Neutrophil (primary cell): ENCODE measurements at regions not wholly inside any gene's neighbourhood (a gene's known extent, or its start where the extent isn't known, plus 50 kb on each side); places are given as distances from the start of the nearest gene placed in this dataset.
"Not testable (repeated sequence)": the region's sequence is repeated elsewhere in the genome, so short reads cannot be mapped to it uniquely, and the experiment has no call there.

Source experiments
- H3K27ac ChIP-seq: fragments of 200-600 bp; sonication (generic); 2 replicates; pipeline ENCODE4 v1.5.1; 2016; ENCODE audit warnings: mild to moderate bottlenecking, moderate library complexity
- H3K27me3 ChIP-seq: fragments of 200-600 bp; sonication (generic); 2 replicates; pipeline ENCODE4 v1.6.0; 2016; ENCODE audit warnings: mild to moderate bottlenecking
- H3K36me3 ChIP-seq: fragments of 200-600 bp; sonication (generic); 2 replicates; pipeline ENCODE4 v1.5.1; 2017
- H3K4me1 ChIP-seq, 2 experiments: fragments of 200-600 bp in 1 of 2; sonication (generic) in 1 of 2; 1 replicate in 1 of 2; 2 replicates in 1 of 2; pipeline versions ENCODE4 v1.5.1 to v1.6.1; 2013 to 2016; ENCODE audit warnings: low read depth in 1 of 2, low read length in 1 of 2, mild to moderate bottlenecking in 1 of 2, moderate library complexity in 1 of 2; ENCODE audit not compliant: control insufficient read depth in 1 of 2, insufficient read depth in 1 of 2
- H3K4me3 ChIP-seq, 2 experiments: fragments of 200-600 bp in 1 of 2; sonication (generic) in 1 of 2; 1 replicate in 1 of 2; 2 replicates in 1 of 2; pipeline ENCODE4 v1.5.1; 2013 to 2016; ENCODE audit warnings: low read depth in 1 of 2, low read length in 1 of 2, mild to moderate bottlenecking in 1 of 2, moderate library complexity in 1 of 2
- H3K9me3 ChIP-seq: fragments of 200-600 bp; sonication (generic); 2 replicates; pipeline ENCODE4 v1.5.1; 2016
- CTCF ChIP-seq: fragments of 200-600 bp; sonication (generic); IDR thresholded peaks from 2 replicates; pipeline ENCODE4 v1.5.1; 2016; ENCODE audit warnings: antibody characterized with exemption

- Histone ChIP-seq H3K36me3 (no peaks in the 10 kb centered on the region), H3K27ac (no peak overlapping the region), H3K4me3 (no peak overlapping the region), H3K4me1 (no peaks in the 10 kb centered on the region), H3K27me3 (no peaks in the 10 kb centered on the region), H3K9me3 (no peaks in the 10 kb centered on the region)
- TF ChIP-seq CTCF, result no peak
Observed at GRCh38 chr1:164141797-164142196, 417.2 kb upstream of the PBX1 start.

- Histone ChIP-seq H3K4me3 (no peak overlapping the region), H3K27ac (no peak overlapping the region), H3K9me3 (no peaks in the 10 kb centered on the region), H3K4me1 (no peaks in the 10 kb centered on the region), H3K36me3 (no peaks in the 10 kb centered on the region), H3K27me3 (no peaks in the 10 kb centered on the region)
- TF ChIP-seq CTCF, result no peak
Observed at GRCh38 chr1:164154622-164155021, 404.4 kb upstream of the PBX1 start.

GRCh38 chr1:164155347-164155746 lies 403.6 kb upstream of the PBX1 start:
- Histone ChIP-seq H3K27me3 (no peaks in the 10 kb centered on the region), H3K36me3 (no peaks in the 10 kb centered on the region), H3K9me3 (no peaks in the 10 kb centered on the region), H3K27ac (no peak overlapping the region), H3K4me3 (no peak overlapping the region), H3K4me1 (no peaks in the 10 kb centered on the region)
- no peak for TF ChIP-seq CTCF

- no peaks in the 10 kb centered on the region for H3K36me3 ChIP-seq
- H3K27ac ChIP-seq, result no peak overlapping the region
- no peaks in the 10 kb centered on the region for H3K27me3 ChIP-seq
- no peaks in the 10 kb centered on the region for H3K9me3 ChIP-seq
- no peaks in the 10 kb centered on the region for H3K4me1 ChIP-seq
- H3K4me3 ChIP-seq, result no peak overlapping the region
- no peak for TF ChIP-seq CTCF
Observed at GRCh38 chr1:164163289-164163849, 395.6 kb upstream of the PBX1 start.

GRCh38 chr1:164165466-164165865 lies 393.5 kb upstream of the PBX1 start:
- Histone ChIP-seq H3K9me3 (no peaks in the 10 kb centered on the region), H3K27me3 (no peaks in the 10 kb centered on the region), H3K4me3 (no peak overlapping the region), H3K36me3 (no peaks in the 10 kb centered on the region), H3K27ac (no peak overlapping the region), H3K4me1 (no peaks in the 10 kb centered on the region)
- no peak for TF ChIP-seq CTCF

GRCh38 chr1:164166454-164166853 lies 392.5 kb upstream of the PBX1 start:
- not testable (repeated sequence) for H3K27me3 ChIP-seq, H3K9me3 ChIP-seq, H3K27ac ChIP-seq, H3K4me3 ChIP-seq, H3K36me3 ChIP-seq, H3K4me1 ChIP-seq
